H1 (cell line): ENCODE measurements at regions not wholly inside any gene's neighbourhood (a gene's known extent, or its start where the extent isn't known, plus 50 kb on each side); places are given as distances from the start of the nearest gene placed in this dataset.
A peak's percentile ranks its signal among the peaks of the same experiment; 100 is the strongest.

ENCODE experiments used
- CTCF ChIA-PET: fragments of 300-600 bp; sonication (Branson Sonifier 250); formaldehyde crosslinking; loops from one replicate; lab custom pipeline; 2021; ENCODE audit not compliant: partially characterized antibody; lab: Charles Lee
- POLR2A ChIA-PET: fragments of 300-600 bp; sonication (Branson Sonifier 250); formaldehyde crosslinking; loops from one replicate; lab custom pipeline; 2021; ENCODE audit warnings: inconsistent platforms; ENCODE audit not compliant: partially characterized antibody; lab: Charles Lee
- DNase-seq, 2 experiments: peaks; one replicate each; pipeline versions ENCODE4 v3.0.0 to v3.0.0-alpha.2; 2010 to 2022; ENCODE audit warnings: low spot score in 2 of 2, low read depth in 1 of 2, mixed read lengths in 1 of 2
- FAIRE-seq: peaks from 2 replicates; lab custom pipeline; 2011; peaks lifted over from hg19 to GRCh38; lab: Jason Lieb, UNC
- H2AFZ ChIP-seq: 2 replicates; pipeline ENCODE4 v1.8.1; 2012; ENCODE audit warnings: low read length, inconsistent platforms
- H2AK5ac ChIP-seq: 2 replicates; pipeline ENCODE4 v1.6.1; 2013; ENCODE audit warnings: low read depth, low read length
- H2BK120ac ChIP-seq: replicated peaks from 2 replicates; pipeline ENCODE3; 2013; ENCODE audit warnings: low read depth, low read length, inconsistent platforms
- H2BK12ac ChIP-seq: 2 replicates; pipeline ENCODE4 v1.6.1; 2013; ENCODE audit warnings: low read depth, low read length
- H2BK15ac ChIP-seq: 2 replicates; pipeline ENCODE4 v1.6.1; 2013; ENCODE audit warnings: low read length
- H2BK20ac ChIP-seq: 2 replicates; pipeline ENCODE4 v1.6.1; 2013; ENCODE audit warnings: low read length
- H2BK5ac ChIP-seq: 2 replicates; pipeline ENCODE4 v1.6.1; 2013; ENCODE audit warnings: low read depth, low read length
- H3K14ac ChIP-seq: 2 replicates; pipeline ENCODE4 v1.6.1; 2013; ENCODE audit warnings: inconsistent platforms; ENCODE audit not compliant: insufficient read length
- H3K18ac ChIP-seq: 2 replicates; pipeline ENCODE4 v1.6.1; 2013; ENCODE audit warnings: low read length; ENCODE audit errors: extremely low read depth
- H3K23ac ChIP-seq: 2 replicates; pipeline ENCODE4 v1.6.1; 2013; ENCODE audit warnings: inconsistent platforms; ENCODE audit not compliant: insufficient read length
- H3K23me2 ChIP-seq: 2 replicates; pipeline ENCODE4 v1.6.1; 2013; ENCODE audit warnings: low read depth, low read length
- H3K27ac ChIP-seq: 2 replicates; pipeline ENCODE4 v1.6.1; 2011; ENCODE audit warnings: low read depth, low read length, inconsistent platforms
- H3K27me3 ChIP-seq, 4 experiments: replicated peaks in 1 of 4; 1 replicate in 1 of 4; 2 replicates in 3 of 4; pipeline versions ENCODE4 v1.6.1 to v1.8.1; 2011 to 2013; ENCODE audit warnings: low read length in 3 of 4, mild to moderate bottlenecking in 3 of 4, inconsistent platforms in 2 of 4, mixed read lengths in 2 of 4, moderate library complexity in 1 of 4; ENCODE audit not compliant: control insufficient read depth in 3 of 4, insufficient read depth in 3 of 4; ENCODE audit errors: extremely low read depth in 1 of 4
- H3K36me3 ChIP-seq, 4 experiments: 2 replicates each; pipeline versions ENCODE4 v1.6.1 to v1.8.1; 2011 to 2013; ENCODE audit warnings: mild to moderate bottlenecking in 4 of 4, low read length in 3 of 4, moderate library complexity in 2 of 4, control low read depth in 1 of 4, inconsistent platforms in 1 of 4; ENCODE audit not compliant: insufficient read depth in 4 of 4, control insufficient read depth in 2 of 4
- H3K4ac ChIP-seq: replicated peaks from 2 replicates; pipeline ENCODE3; 2013; ENCODE audit warnings: low read length, low read depth, mixed read lengths, inconsistent platforms; ENCODE audit not compliant: insufficient read length
- H3K4me1 ChIP-seq, 4 experiments: replicated peaks in 1 of 4; 1 replicate in 1 of 4; 2 replicates in 3 of 4; pipeline versions ENCODE4 v1.6.1 to v1.8.1; 2011 to 2013; ENCODE audit warnings: low read length in 3 of 4, inconsistent platforms in 2 of 4, mixed read lengths in 1 of 4; ENCODE audit not compliant: insufficient read depth in 4 of 4, control insufficient read depth in 3 of 4
- H3K4me2 ChIP-seq, 2 experiments: 2 replicates each; pipeline versions ENCODE4 v1.6.1 to v1.8.1; 2011 to 2013; ENCODE audit warnings: low read depth in 2 of 2, low read length in 2 of 2, control low read depth in 1 of 2, inconsistent platforms in 1 of 2, mild to moderate bottlenecking in 1 of 2; ENCODE audit not compliant: insufficient read depth in 1 of 2
- H3K4me3 ChIP-seq, 4 experiments: fragments of 200-600, 300-600 bp in 1 of 4; sonication (generic), shearing (Covaris generic), sonication (Bioruptor Twin) in 1 of 4; 2 replicates each; pipeline versions ENCODE4 v1.5.1 to v1.8.1; 2011 to 2016; ENCODE audit warnings: low read length in 4 of 4, low read depth in 3 of 4, control low read depth in 2 of 4, inconsistent platforms in 2 of 4, mild to moderate bottlenecking in 2 of 4, mixed read lengths in 1 of 4, moderate library complexity in 1 of 4; ENCODE audit not compliant: insufficient read depth in 2 of 4; ENCODE audit errors: extremely low read depth in 1 of 4
- H3K56ac ChIP-seq: replicated peaks from 2 replicates; pipeline ENCODE3; 2013; ENCODE audit warnings: low read depth, mild to moderate bottlenecking, mixed read lengths, low read length, inconsistent platforms; ENCODE audit not compliant: insufficient read length
- H3K79me1 ChIP-seq: 2 replicates; pipeline ENCODE4 v1.6.1; 2013; ENCODE audit warnings: low read depth, low read length, control low read depth
- H3K79me2 ChIP-seq, 2 experiments: 2 replicates each; pipeline versions ENCODE4 v1.6.1 to v1.8.1; 2012 to 2013; ENCODE audit warnings: low read length in 2 of 2, mild to moderate bottlenecking in 2 of 2, inconsistent platforms in 1 of 2; ENCODE audit not compliant: insufficient read depth in 2 of 2, control insufficient read depth in 1 of 2
- H3K9ac ChIP-seq, 4 experiments: replicated peaks in 1 of 4; 1 replicate in 1 of 4; 2 replicates in 3 of 4; pipeline versions ENCODE4 v1.6.1 to v1.8.1; 2011 to 2013; ENCODE audit warnings: low read depth in 3 of 4, low read length in 3 of 4, control low read depth in 2 of 4, mild to moderate bottlenecking in 2 of 4, moderate library complexity in 2 of 4, inconsistent platforms in 1 of 4; ENCODE audit errors: extremely low read depth in 1 of 4
- H3K9me3 ChIP-seq, 2 experiments: 2 replicates each; pipeline versions ENCODE4 v1.6.1 to v1.8.1; 2012 to 2013; ENCODE audit warnings: mild to moderate bottlenecking in 2 of 2, moderate library complexity in 2 of 2, control low read depth in 1 of 2, inconsistent platforms in 1 of 2, low read depth in 1 of 2, low read length in 1 of 2, mixed read lengths in 1 of 2; ENCODE audit not compliant: insufficient read depth in 2 of 2
- H4K20me1 ChIP-seq, 2 experiments: replicated peaks in 1 of 2; 2 replicates each; pipeline versions ENCODE3 to v1.8.1; 2011 to 2013; ENCODE audit warnings: inconsistent platforms in 2 of 2, low read length in 2 of 2, mild to moderate bottlenecking in 1 of 2; ENCODE audit not compliant: insufficient read depth in 2 of 2, control insufficient read depth in 1 of 2
- H4K5ac ChIP-seq: 2 replicates; pipeline ENCODE4 v1.6.1; 2013; ENCODE audit warnings: low read length, low read depth, mixed read lengths, inconsistent platforms; ENCODE audit not compliant: insufficient read length
- H4K8ac ChIP-seq: 2 replicates; pipeline ENCODE4 v1.8.0; 2013; ENCODE audit warnings: mild to moderate bottlenecking, moderate library complexity, low read length, inconsistent platforms; ENCODE audit not compliant: insufficient read depth; ENCODE audit errors: extremely low read depth
- H4K91ac ChIP-seq: replicated peaks from 2 replicates; pipeline ENCODE3; 2013; ENCODE audit warnings: low read length, mixed read lengths, inconsistent platforms; ENCODE audit not compliant: insufficient read length
- BACH1 ChIP-seq: IDR thresholded peaks from 2 replicates; pipeline ENCODE4 v1.6.1; 2012; ENCODE audit warnings: low read length, improper control_type of control experiment
- CREB1 ChIP-seq: IDR thresholded peaks from 2 replicates; pipeline ENCODE4 v1.6.1; 2012; ENCODE audit warnings: inconsistent platforms
- CTBP2 ChIP-seq: IDR thresholded peaks from 2 replicates; pipeline ENCODE4 v1.7.0; 2011; ENCODE audit warnings: borderline replicate concordance, mild to moderate bottlenecking, moderate library complexity, mixed read lengths, low read length; ENCODE audit not compliant: insufficient read depth, insufficient read length
- NRF1 ChIP-seq: IDR thresholded peaks from 2 replicates; pipeline ENCODE4 v1.6.1; 2011; ENCODE audit warnings: mild to moderate bottlenecking, low read depth, low read length, improper control_type of control experiment
- RFX5 ChIP-seq: IDR thresholded peaks from 2 replicates; pipeline ENCODE4 v1.6.1; 2011; ENCODE audit warnings: low read depth, low read length, improper control_type of control experiment, borderline replicate concordance
- RNF2 ChIP-seq: fragments of 200-900, 300-1000 bp; sonication (generic); IDR thresholded peaks from 2 replicates; pipeline ENCODE4 v1.7.1; 2016; ENCODE audit warnings: borderline replicate concordance, low read depth, mild to moderate bottlenecking, antibody characterized with exemption, low read length; ENCODE audit not compliant: poor library complexity, severe bottlenecking; ENCODE audit errors: missing control alignments
- SP1 ChIP-seq: IDR thresholded peaks from 2 replicates; pipeline ENCODE4 v1.6.1; 2011; ENCODE audit warnings: low read depth, low read length
- SP4 ChIP-seq: IDR thresholded peaks from 2 replicates; pipeline ENCODE4 v1.6.1; 2012; ENCODE audit warnings: low read length, inconsistent platforms
- SRF ChIP-seq: IDR thresholded peaks from 2 replicates; pipeline ENCODE4 v1.6.1; 2011; ENCODE audit warnings: mild to moderate bottlenecking, low read depth, low read length, moderate library complexity
- TAF1 ChIP-seq: IDR thresholded peaks from 2 replicates; pipeline ENCODE4 v1.6.1; 2011; ENCODE audit warnings: mild to moderate bottlenecking, low read depth, low read length
- TAF7 ChIP-seq: optimal IDR thresholded peaks from 2 replicates; pipeline ENCODE3; 2011; ENCODE audit warnings: low read depth, mild to moderate bottlenecking, inconsistent platforms, low read length, moderate library complexity, borderline replicate concordance
- TEAD4 ChIP-seq: IDR thresholded peaks from 2 replicates; pipeline ENCODE4 v1.6.1; 2012; ENCODE audit warnings: low read depth, low read length, inconsistent platforms, mixed read lengths
- WGBS, 2 experiments: shearing (Covaris generic) in 1 of 2; methylation state at CpG; one replicate each; pipeline versions ENCODE4 v1.1.6 to v1.1.7; 2013 to 2015; ENCODE audit warnings: low lambda C conversion rate in 2 of 2, mixed read lengths in 2 of 2, inconsistent platforms in 1 of 2, low coverage in 1 of 2, missing lambda C conversion rate in 1 of 2; ENCODE audit not compliant: insufficient replicate concordance in 2 of 2, insufficient coverage in 1 of 2, insufficient read length in 1 of 2; ENCODE audit errors: extremely low coverage in 1 of 2, missing lambda C conversion rate in 1 of 2; 5-methylcytosine and 5-hydroxymethylcytosine counted together
- TF ChIP-seq, protein P1 (sequence below): IDR thresholded peaks from 2 replicates; pipeline ENCODE4 v1.6.1; 2011; ENCODE audit warnings: low read length, improper control_type of control experiment

DNA sequence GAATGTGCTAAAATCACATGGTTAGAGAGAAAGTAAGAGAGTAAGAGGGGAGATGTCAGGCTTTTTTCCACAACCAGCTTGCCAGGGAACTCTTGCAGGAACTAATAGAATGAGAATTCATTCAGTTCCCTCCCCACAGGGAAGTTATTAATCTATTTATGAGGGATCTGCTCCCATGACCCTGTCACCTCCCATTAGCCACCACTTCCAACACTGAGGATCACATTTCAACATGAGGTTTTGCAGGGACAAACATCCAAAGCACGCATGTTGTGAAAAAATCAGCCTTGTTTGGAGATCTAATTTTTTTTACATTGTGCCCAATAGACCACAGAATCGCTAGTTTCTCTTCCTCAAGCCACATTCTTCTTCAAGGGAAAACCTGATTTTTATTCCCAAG is 904.0 kb downstream of the TBL1XR1 start:
- Histone ChIP-seq H3K27me3 (no peaks in the 10 kb centered on the region), H2BK15ac (no peak overlapping the region), H3K18ac (no peak overlapping the region), H2BK120ac (no peak overlapping the region), H3K4ac (no peak overlapping the region), H3K23ac (no peak overlapping the region), H3K23me2 (no peaks in the 10 kb centered on the region), H2BK5ac (no peak overlapping the region), H2BK20ac (no peak overlapping the region), H4K8ac (no peak overlapping the region), H3K9me3 (no peaks in the 10 kb centered on the region), H3K9ac (no peak overlapping the region), H4K5ac (no peak overlapping the region), H3K36me3 (peaks cover 0 to 40% (median 1%) of the 10 kb centered on the region in 4 experiments; a peak in 2 of 8 replicates), H3K79me1 (peaks cover 5% of the 10 kb centered on the region; the same call in 1 of the 2 replicates), H3K4me2 (no peak overlapping the region), H4K20me1 (peaks cover 5 to 6% of the 10 kb centered on the region in 2 experiments), H2AFZ (no peak overlapping the region), H3K4me3 (no peak overlapping the region), H3K79me2 (peaks cover 0 to 76% of the 10 kb centered on the region in 2 experiments; a peak in 2 of 4 replicates), H2BK12ac (no peak overlapping the region), H3K4me1 (peaks cover 3 to 11% (median 6%) of the 10 kb centered on the region in 4 experiments; a peak in 6 of 7 replicates), H3K14ac (no peak overlapping the region), H3K56ac (no peak overlapping the region), H2AK5ac (no peak overlapping the region), H4K91ac (no peak overlapping the region), H3K27ac (no peak overlapping the region)
- 89% methylated on average over 2 of the region's 2 CpGs; no CpG with 5 or more reads in 1 of the 2 experiments for WGBS, 2 experiments
- ChIA-PET CTCF (interaction anchor here (1.3 kb wide), 1 partner anchor 137 kb away, joined by 4 read pairs; no protein-coding TSS in a partner anchor), POLR2A (interaction anchor here (1.0 to 1.3 kb wide), 3 partner anchors 9 to 137 kb away, joined by 4 to 10 read pairs (median 4); no protein-coding TSS in a partner anchor)
- peak; percentile 13 for FAIRE-seq
- no peak for DNase-seq
- no peak for TF ChIP-seq CREB1
- TF ChIP-seq, protein P1, sequence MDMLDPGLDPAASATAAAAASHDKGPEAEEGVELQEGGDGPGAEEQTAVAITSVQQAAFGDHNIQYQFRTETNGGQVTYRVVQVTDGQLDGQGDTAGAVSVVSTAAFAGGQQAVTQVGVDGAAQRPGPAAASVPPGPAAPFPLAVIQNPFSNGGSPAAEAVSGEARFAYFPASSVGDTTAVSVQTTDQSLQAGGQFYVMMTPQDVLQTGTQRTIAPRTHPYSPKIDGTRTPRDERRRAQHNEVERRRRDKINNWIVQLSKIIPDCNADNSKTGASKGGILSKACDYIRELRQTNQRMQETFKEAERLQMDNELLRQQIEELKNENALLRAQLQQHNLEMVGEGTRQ = no peak
- no peak for TF ChIP-seq CTBP2
- no peak for TF ChIP-seq TAF1
- no peak for TF ChIP-seq SP1
- TF ChIP-seq TAF7 = no peak
- no peak for TF ChIP-seq TEAD4
- no peak for TF ChIP-seq RFX5
- TF ChIP-seq SP4 = no peak
- no peak for TF ChIP-seq BACH1
- no peak for TF ChIP-seq RNF2
- no peak for TF ChIP-seq NRF1
- TF ChIP-seq SRF = no peak
